GM19025 (cell line): ENCODE measurements at regions not wholly inside any gene's neighbourhood (a gene's known extent, or its start where the extent isn't known, plus 50 kb on each side); places are given as distances from the start of the nearest gene placed in this dataset.

ENCODE experiments used
- ATAC-seq: cut with Tn5 transposase; IDR thresholded peaks from one replicate; pipeline ENCODE4 v1.9.1; 2021; ENCODE audit warnings: mild to moderate bottlenecking, low read depth, moderate library complexity; ENCODE audit not compliant: unreplicated experiment

GRCh38 chr18:77960791-77961410 lies 711.3 kb downstream of the GALR1 start:
- no peak for ATAC-seq

- ATAC-seq, result no peak
Observed at GRCh38 chr18:77967071-77967470, 717.4 kb downstream of the GALR1 start.

DNA sequence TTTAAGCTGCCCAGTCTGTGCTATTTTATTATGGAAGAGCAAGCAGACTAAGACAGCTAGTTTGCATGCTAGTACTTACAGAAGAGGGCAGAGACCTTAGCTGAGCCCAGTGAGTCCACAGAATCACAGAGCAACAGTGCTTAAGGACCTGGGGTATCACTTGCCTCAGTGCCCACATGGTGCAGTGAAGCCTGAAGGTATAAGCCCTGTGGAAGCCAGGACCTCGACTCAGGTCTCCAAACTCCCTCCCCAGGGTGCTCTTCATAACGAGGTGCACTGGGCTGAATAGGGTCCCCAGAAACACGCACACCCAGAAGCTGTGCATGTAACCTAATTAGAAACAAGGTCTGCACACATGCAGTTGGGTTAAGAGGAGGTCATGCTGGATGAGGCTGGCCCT lies 718.1 kb downstream of the GALR1 start:
- ATAC-seq, result no peak

GRCh38 chr18:77969972-77970371 lies 720.3 kb downstream of the GALR1 start:
- no peak for ATAC-seq

- no peak for ATAC-seq
Observed at GRCh38 chr18:77970814-77971213, 721.2 kb downstream of the GALR1 start.

GRCh38 chr18:77973745-77974144 lies 724.1 kb downstream of the GALR1 start:
- ATAC-seq, result no peak

DNA sequence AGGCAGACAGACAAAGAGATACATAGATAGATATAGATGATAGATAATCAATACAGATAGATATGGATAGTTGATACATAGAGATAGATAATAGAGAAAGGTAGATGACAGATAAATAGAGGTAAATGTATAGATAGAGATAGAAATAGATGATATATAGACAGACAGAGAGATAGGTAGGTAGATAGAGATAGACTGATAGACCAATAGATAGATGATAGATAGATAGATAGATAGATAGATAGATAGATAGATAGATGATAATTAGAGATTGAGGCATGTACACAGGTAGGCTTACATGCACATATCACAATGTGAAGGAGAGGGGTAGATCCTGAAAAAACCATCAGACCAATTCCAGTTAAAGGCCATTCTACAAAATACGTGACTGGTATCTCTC lies 724.7 kb downstream of the GALR1 start:
- no peak for ATAC-seq

DNA sequence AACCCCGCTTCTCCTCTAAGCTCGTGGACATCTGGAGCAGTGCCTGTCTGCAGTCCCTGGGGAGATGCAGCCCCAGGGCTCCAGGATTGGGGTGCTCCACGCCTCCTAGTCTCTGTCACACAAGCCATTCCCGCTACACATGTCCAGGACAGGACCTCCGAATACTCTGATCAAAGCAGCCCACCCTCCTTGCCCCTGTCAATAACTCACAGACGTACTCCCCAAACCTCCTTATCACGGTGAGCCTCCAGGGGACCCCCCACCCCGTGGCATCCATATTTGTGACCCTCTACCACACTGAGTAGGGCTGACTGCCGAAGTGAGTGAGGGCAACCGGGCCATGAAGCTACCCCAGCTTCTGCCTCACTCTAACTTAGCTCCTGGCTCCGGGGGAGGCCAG lies 727.7 kb downstream of the GALR1 start:
- ATAC-seq, result no peak

DNA sequence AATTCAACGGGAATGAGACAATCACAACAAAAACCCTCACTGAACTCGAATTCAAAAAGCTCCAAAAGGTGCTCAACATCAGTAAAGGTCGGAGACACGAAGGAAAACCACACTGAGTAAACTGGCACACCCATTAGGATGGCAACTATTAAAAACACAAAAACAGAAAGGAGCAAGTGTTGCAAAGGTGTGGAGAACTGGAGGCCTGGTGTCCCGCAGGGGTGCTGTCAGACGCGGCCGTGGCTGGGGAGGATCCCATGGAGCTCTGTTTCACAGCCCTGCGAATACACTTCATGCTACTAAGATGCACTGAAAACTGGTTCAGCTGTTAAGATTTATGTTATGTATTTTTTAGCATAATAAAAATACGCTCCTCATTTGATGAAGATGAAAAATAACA lies 730.6 kb downstream of the GALR1 start:
- ATAC-seq, result no peak

GRCh38 chr18:77981874-77982273 lies 732.2 kb downstream of the GALR1 start:
- ATAC-seq, result no peak

DNA sequence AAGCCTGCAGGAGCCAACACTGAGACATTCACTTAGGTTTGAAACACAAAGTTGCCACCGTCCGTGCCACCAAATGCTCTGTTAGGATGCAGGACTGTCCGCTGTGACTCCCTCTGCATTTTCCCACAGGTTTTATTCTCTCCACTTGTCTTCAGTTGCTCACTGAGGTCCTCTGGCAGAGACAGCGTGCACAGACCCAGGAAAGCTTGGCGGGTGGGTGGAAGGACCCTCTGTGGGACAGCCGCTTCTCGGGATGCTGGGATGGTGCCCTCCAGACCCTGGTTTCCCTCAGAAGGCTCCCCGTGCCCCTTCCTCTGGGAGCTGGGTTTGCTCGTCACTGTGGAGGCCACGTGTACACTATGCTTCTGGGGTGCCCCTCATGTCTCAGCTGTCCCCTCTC lies 733.6 kb downstream of the GALR1 start:
- ATAC-seq, result no peak

- no peak for ATAC-seq
Observed at GRCh38 chr18:77984178-77984577, 734.5 kb downstream of the GALR1 start.

DNA sequence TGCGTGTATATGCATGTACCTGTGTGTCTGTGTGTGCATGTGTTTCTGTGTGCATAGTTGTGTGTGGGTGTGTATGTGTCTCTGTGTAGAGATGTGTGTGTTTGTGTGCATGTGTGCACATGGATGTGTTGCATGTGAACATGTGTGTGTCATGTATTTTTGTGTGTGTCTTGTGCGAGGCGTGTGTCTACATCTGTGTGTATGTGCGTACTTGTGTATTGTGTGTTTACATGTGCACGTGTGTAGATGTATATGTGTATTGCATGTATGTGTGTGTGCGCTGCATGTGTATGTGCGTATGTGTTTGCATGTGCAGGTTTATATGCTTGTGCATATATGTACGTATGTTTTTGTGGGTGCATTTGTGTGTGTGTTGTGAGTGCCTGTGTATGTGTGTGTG lies 735.2 kb downstream of the GALR1 start:
- ATAC-seq, result no peak

DNA sequence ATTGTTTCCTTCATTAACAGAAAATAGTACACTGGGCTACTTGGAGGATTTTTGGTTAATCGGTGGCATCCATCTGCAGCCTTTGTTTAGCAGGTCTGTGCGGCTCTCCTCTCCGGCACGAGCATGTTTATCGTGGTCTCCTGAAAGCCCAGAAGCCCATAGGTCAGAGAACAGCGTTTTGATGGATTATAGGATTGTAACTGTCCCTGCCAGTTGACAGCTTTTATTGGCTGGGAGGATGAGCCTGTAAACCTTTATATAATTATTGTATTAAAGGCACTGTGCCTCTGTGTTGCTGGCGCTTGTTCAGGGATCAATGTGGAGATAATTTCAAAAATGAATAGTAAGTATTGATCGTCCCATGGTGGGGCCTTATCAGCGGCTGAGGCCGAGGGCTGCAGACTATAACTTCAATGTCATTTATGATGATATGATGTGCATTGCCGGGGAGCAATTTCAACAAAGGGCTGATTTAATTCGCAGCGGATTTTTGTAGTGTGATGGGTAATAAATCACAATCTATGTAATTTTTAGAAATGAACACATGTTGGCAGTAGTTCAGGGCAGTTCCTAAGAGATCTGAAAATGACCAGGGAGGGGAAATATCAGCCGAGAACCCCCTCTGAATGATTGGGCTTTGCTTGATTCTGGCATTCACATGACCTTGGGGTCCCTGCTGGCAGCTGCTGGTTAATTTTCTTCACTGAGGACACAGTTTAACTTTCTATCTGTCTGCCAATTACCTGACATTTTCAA lies 736.1 kb downstream of the GALR1 start:
- ATAC-seq, result no peak

GRCh38 chr18:77990131-77990530 lies 740.5 kb downstream of the GALR1 start:
- no peak for ATAC-seq

GRCh38 chr18:77990901-77991300 lies 741.3 kb downstream of the GALR1 start:
- ATAC-seq, result no peak

DNA sequence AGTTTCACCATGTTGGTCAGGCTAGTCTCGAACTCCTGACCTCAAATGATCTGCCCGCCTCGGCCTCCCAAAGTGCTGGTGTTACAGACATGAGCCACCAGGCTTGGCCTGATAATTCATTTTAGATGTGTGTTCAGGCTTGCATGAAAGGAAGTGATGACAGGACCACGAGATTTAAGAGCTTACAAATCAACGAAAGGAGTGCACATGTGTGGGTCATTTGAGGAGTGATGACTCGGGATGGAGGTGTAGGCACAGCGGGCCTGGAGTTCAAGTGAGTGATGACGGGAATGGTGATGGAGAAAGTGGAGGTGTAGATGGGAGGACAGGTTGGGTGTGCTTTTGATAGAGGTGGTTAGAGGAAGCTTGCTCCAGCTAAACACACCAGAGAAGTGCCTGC lies 742.4 kb downstream of the GALR1 start:
- ATAC-seq, result no peak

- no peak for ATAC-seq
Observed at GRCh38 chr18:77993188-77993981, 743.7 kb downstream of the GALR1 start.

DNA sequence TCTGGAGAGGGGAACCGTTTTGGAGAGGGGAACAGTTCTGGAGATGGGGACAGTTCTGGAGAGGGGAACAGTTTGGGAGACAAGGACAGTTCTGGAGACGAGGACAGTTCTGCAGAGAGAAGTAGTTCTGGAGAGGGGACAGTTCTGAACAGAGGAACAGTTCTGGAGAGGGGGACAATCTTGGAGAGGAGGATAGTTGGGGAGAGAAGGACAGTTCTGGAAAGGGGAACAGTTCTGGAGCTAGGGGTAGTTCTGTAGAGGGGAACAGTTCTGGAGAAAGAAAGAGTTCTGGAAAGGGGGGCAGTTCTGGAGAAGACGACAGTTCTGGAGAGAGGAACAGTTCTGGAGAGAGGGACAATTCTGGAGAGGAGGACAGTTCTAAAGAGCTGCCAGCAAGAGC lies 745.9 kb downstream of the GALR1 start:
- no peak for ATAC-seq

DNA sequence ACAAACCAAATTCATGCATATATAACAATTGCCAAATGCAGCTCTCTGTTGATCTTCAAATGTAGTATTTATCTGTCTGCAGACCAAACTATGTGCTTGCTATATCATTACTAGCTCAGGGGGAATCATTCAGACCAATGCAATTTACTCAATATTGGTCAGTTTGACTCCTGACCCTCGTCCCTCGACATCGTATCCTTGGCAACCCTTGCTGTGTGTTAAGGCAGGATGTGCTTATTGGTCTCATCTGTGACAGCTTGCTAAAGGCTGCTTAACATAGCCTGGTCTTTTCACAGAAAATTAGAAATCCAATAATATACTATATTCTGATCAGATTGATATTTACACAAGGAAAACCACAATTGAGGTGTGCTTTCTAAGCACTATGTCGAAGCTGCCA lies 747.1 kb downstream of the GALR1 start:
- no peak for ATAC-seq

- ATAC-seq, result no peak
Observed at GRCh38 chr18:78001811-78002210, 752.2 kb downstream of the GALR1 start.
